Panc1 (cell line): ENCODE measurements at regions not wholly inside any gene's neighbourhood (a gene's known extent, or its start where the extent isn't known, plus 50 kb on each side); places are given as distances from the start of the nearest gene placed in this dataset.

Experiments
- CTCF ChIP-seq: fragments of 450-650 bp; IDR thresholded peaks from 2 replicates; pipeline ENCODE4 v1.5.1; 2017; ENCODE audit warnings: mild to moderate bottlenecking
- POLR2AphosphoS5 ChIP-seq: IDR thresholded peaks from 2 replicates; pipeline ENCODE4 v1.6.1; 2012; ENCODE audit warnings: mild to moderate bottlenecking, low read depth, low read length, moderate library complexity

DNA sequence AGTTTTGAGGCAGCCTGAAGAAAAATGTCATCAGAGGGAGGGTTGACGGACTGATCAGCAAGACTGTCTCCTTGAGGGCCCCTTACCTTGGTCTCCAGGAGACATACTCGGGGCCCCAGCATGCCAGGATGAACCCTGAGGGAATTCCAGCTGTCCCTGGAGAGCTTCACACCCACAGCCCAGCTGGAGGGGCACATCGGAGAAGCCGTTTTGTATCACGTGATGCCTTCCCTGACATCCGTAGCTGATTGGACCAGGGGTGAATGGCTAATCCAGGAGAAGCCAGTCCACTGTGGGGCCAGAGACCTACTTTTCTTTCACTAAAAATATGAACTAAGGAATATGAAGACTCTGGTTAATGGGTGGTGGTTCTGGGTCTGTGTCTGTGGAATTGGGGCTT, 86.0 kb upstream of the TP53I11 start:
- TF ChIP-seq CTCF (no peak), POLR2AphosphoS5 (no peak)
